Activated T-cell treated with anti-CD3 and anti-CD28 coated beads for 4 hours (primary cell): ENCODE measurements at regions not wholly inside any gene's neighbourhood (a gene's known extent, or its start where the extent isn't known, plus 50 kb on each side); places are given as distances from the start of the nearest gene placed in this dataset.
"Not testable (repeated sequence)": the region's sequence is repeated elsewhere in the genome, so short reads cannot be mapped to it uniquely, and the experiment has no call there.

Source experiments
- DNase-seq: peaks from one replicate; pipeline ENCODE4 v3.0.0-alpha.2; 2020

GRCh38 chr21:43286196-43286595 lies 117.4 kb downstream of the CRYAA start:
- DNase-seq, result no peak

- DNase-seq, result no peak
Observed at GRCh38 chr21:43284700-43285099, 115.9 kb downstream of the CRYAA start.

- no peak for DNase-seq
Observed at GRCh38 chr21:43284238-43284637, 115.4 kb downstream of the CRYAA start.

- DNase-seq, result not testable (repeated sequence)
Observed at GRCh38 chr21:43283925-43284221, 115.1 kb downstream of the CRYAA start.

GRCh38 chr21:43283136-43283924 lies 114.5 kb downstream of the CRYAA start:
- DNase-seq, result no peak

GRCh38 chr21:43282358-43283120 lies 113.7 kb downstream of the CRYAA start:
- no peak for DNase-seq

- no peak for DNase-seq
Observed at GRCh38 chr21:43281661-43282357, 113.0 kb downstream of the CRYAA start.

- DNase-seq, result no peak
Observed at GRCh38 chr21:43280949-43281633, 112.3 kb downstream of the CRYAA start.

- DNase-seq, result no peak
Observed at GRCh38 chr21:43279578-43279894, 110.7 kb downstream of the CRYAA start.

- no peak for DNase-seq
Observed at GRCh38 chr21:43278766-43279577, 110.2 kb downstream of the CRYAA start.

GRCh38 chr21:43278359-43278758 lies 109.6 kb downstream of the CRYAA start:
- DNase-seq, result no peak

GRCh38 chr21:43277481-43278351 lies 108.9 kb downstream of the CRYAA start:
- no peak for DNase-seq

GRCh38 chr21:43276811-43277210 lies 108.0 kb downstream of the CRYAA start:
- DNase-seq, result no peak

- DNase-seq, result no peak
Observed at GRCh38 chr21:43275421-43276211, 106.8 kb downstream of the CRYAA start.

- DNase-seq, result no peak
Observed at GRCh38 chr21:43274946-43275310, 106.1 kb downstream of the CRYAA start.

- DNase-seq, result no peak
Observed at GRCh38 chr21:43274022-43274945, 105.5 kb downstream of the CRYAA start.

- no peak for DNase-seq
Observed at GRCh38 chr21:43273708-43274021, 104.9 kb downstream of the CRYAA start.

GRCh38 chr21:43273016-43273707 lies 104.4 kb downstream of the CRYAA start:
- DNase-seq, result no peak

GRCh38 chr21:43272591-43272990 lies 103.8 kb downstream of the CRYAA start:
- no peak for DNase-seq
